ENCODE measurements at regions not wholly inside any gene's neighbourhood (a gene's known extent, or its start where the extent isn't known, plus 50 kb on each side); places are given as distances from the start of the nearest gene placed in this dataset.

GRCh38 chr10:117688358-117688757 is 145.8 kb downstream of the EMX2 start:
- no peak for TF ChIP-seq CTCF (IDR thresholded peaks at IDR 0.05; ENCODE audit: low read depth, low read length)
- Histone ChIP-seq H3K27ac (ENCODE audit: low read depth, low read length) (no peak overlapping the region), H3K27me3 (ENCODE audit: control insufficient read depth, insufficient read depth, low read length) (no peaks in the 10 kb centered on the region), H3K9me3 (ENCODE audit: control insufficient read depth, insufficient read depth, low read length) (peaks cover 22% of the 10 kb centered on the region), H3K4me3 (ENCODE audit: low read depth, low read length) (no peak overlapping the region)
- ChIA-PET CTCF (no interaction called here), POLR2A (no interaction called here)
- no peak for DNase-seq (ENCODE audit: low read depth, low spot score)

- TF ChIP-seq CTCF (IDR thresholded peaks at IDR 0.05; ENCODE audit: low read depth, low read length): no peak
- DNase-seq (ENCODE audit: low read depth, low spot score): no peak
- Histone ChIP-seq H3K4me3 (ENCODE audit: low read depth, low read length) (no peak overlapping the region), H3K9me3 (ENCODE audit: control insufficient read depth, insufficient read depth, low read length) (peaks cover 11% of the 10 kb centered on the region), H3K27ac (ENCODE audit: low read depth, low read length) (no peak overlapping the region), H3K27me3 (ENCODE audit: control insufficient read depth, insufficient read depth, low read length) (no peaks in the 10 kb centered on the region)
- ChIA-PET POLR2A (no interaction called here), CTCF (no interaction called here)
Observed at GRCh38 chr10:117689566-117689965, 147.0 kb downstream of the EMX2 start.

- no peak for DNase-seq (ENCODE audit: low read depth, low spot score)
- peaks cover 3% of the 10 kb centered on the region for H3K9me3 ChIP-seq (ENCODE audit: control insufficient read depth, insufficient read depth, low read length)
- no peaks in the 10 kb centered on the region for H3K27me3 ChIP-seq (ENCODE audit: control insufficient read depth, insufficient read depth, low read length)
- TF ChIP-seq CTCF (IDR thresholded peaks at IDR 0.05; ENCODE audit: low read depth, low read length): no peak
- ChIA-PET POLR2A (no interaction called here), CTCF (no interaction called here)
- H3K4me3 ChIP-seq (ENCODE audit: low read depth, low read length): no peak overlapping the region
- no peak overlapping the region for H3K27ac ChIP-seq (ENCODE audit: low read depth, low read length)
Observed at GRCh38 chr10:117690359-117690758, 147.8 kb downstream of the EMX2 start.

GRCh38 chr10:117694190-117694589 is 151.6 kb downstream of the EMX2 start:
- DNase-seq (ENCODE audit: low read depth, low spot score): no peak
- CTCF ChIA-PET: no interaction called here
- no peak for TF ChIP-seq CTCF (IDR thresholded peaks at IDR 0.05; ENCODE audit: low read depth, low read length)

GRCh38 chr10:117697402-117697801 is 154.9 kb downstream of the EMX2 start:
- ChIA-PET POLR2A (interaction anchor here (0.7 kb wide), 1 partner anchor 409 kb away, joined by 4 read pairs; no protein-coding TSS in a partner anchor), CTCF (no interaction called here)
- no peak for TF ChIP-seq CTCF (IDR thresholded peaks at IDR 0.05; ENCODE audit: low read depth, low read length)
- no peak for DNase-seq (ENCODE audit: low read depth, low spot score)
- H3K9me3 ChIP-seq (ENCODE audit: control insufficient read depth, insufficient read depth, low read length): peaks cover 11% of the 10 kb centered on the region
- H3K27ac ChIP-seq (ENCODE audit: low read depth, low read length): no peak overlapping the region
- H3K27me3 ChIP-seq (ENCODE audit: control insufficient read depth, insufficient read depth, low read length): no peaks in the 10 kb centered on the region
- H3K4me3 ChIP-seq (ENCODE audit: low read depth, low read length): no peak overlapping the region

More at GRCh38 chr10:117694190-117694589, 151.6 kb downstream of the EMX2 start:
- no peak overlapping the region for H3K27ac ChIP-seq (ENCODE audit: low read depth, low read length)
- no peak overlapping the region for H3K4me3 ChIP-seq (ENCODE audit: low read depth, low read length)
- peaks cover 6% of the 10 kb centered on the region; the same call in 1 of the 2 replicates for H3K9me3 ChIP-seq (ENCODE audit: control insufficient read depth, insufficient read depth, low read length)
- H3K27me3 ChIP-seq (ENCODE audit: control insufficient read depth, insufficient read depth, low read length): no peaks in the 10 kb centered on the region
- POLR2A ChIA-PET: no interaction called here

Data from AG04450 (cell line).